OCI-LY3 (cell line): ENCODE measurements at regions not wholly inside any gene's neighbourhood (a gene's known extent, or its start where the extent isn't known, plus 50 kb on each side); places are given as distances from the start of the nearest gene placed in this dataset.

Source experiments
- EZH2phosphoT487 ChIP-seq: fragments of 200-600 bp; shearing (Covaris generic); IDR thresholded peaks from 2 replicates; pipeline ENCODE4 v1.6.1; 2018; ENCODE audit warnings: antibody characterized with exemption, mixed run types, low read depth
- TF ChIP-seq, protein P1 (sequence below): fragments of 200-600, 300-600 bp; sonication (generic); IDR thresholded peaks from 2 replicates; pipeline ENCODE4 v1.5.1; 2014; ENCODE audit warnings: antibody characterized with exemption, low read length, low read depth

- TF ChIP-seq, protein P1, sequence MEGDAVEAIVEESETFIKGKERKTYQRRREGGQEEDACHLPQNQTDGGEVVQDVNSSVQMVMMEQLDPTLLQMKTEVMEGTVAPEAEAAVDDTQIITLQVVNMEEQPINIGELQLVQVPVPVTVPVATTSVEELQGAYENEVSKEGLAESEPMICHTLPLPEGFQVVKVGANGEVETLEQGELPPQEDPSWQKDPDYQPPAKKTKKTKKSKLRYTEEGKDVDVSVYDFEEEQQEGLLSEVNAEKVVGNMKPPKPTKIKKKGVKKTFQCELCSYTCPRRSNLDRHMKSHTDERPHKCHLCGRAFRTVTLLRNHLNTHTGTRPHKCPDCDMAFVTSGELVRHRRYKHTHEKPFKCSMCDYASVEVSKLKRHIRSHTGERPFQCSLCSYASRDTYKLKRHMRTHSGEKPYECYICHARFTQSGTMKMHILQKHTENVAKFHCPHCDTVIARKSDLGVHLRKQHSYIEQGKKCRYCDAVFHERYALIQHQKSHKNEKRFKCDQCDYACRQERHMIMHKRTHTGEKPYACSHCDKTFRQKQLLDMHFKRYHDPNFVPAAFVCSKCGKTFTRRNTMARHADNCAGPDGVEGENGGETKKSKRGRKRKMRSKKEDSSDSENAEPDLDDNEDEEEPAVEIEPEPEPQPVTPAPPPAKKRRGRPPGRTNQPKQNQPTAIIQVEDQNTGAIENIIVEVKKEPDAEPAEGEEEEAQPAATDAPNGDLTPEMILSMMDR, result no peak
- TF ChIP-seq EZH2phosphoT487, result no peak
Observed at GRCh38 chr11:10998674-10999073, 140.8 kb upstream of the ZBED5 start.
